Adrenal gland (tissue), 5 donors: ENCODE measurements at regions not wholly inside any gene's neighbourhood (a gene's known extent, or its start where the extent isn't known, plus 50 kb on each side); places are given as distances from the start of the nearest gene placed in this dataset.

ENCODE experiments used
- POLR2A ChIP-seq, 2 donors: fragments of 450-650 bp; IDR thresholded peaks; one replicate each; pipeline ENCODE4 v1.6.1; 2017; ENCODE audit warnings: antibody characterized with exemption in 2 of 2, mild to moderate bottlenecking in 2 of 2, moderate library complexity in 1 of 2
- TF ChIP-seq, protein P1 (sequence below), 6 experiments: fragments of 450-650 bp in 4 of 6; fragments of 200-600 bp in 2 of 6; sonication (generic) in 1 of 6; IDR thresholded peaks; 1 replicate in 5 of 6; 2 replicates in 1 of 6; pipeline versions ENCODE4 v1.5.1 to v1.8.0; 2016 to 2021; ENCODE audit warnings: antibody characterized with exemption in 6 of 6, mild to moderate bottlenecking in 2 of 6, moderate library complexity in 1 of 6
- donor health status: DM: no; HTN: no; CAD: no.

GRCh38 chr16:49970797-49971431, 54.1 kb upstream of the CNEP1R1 start:
- TF ChIP-seq, protein P1, sequence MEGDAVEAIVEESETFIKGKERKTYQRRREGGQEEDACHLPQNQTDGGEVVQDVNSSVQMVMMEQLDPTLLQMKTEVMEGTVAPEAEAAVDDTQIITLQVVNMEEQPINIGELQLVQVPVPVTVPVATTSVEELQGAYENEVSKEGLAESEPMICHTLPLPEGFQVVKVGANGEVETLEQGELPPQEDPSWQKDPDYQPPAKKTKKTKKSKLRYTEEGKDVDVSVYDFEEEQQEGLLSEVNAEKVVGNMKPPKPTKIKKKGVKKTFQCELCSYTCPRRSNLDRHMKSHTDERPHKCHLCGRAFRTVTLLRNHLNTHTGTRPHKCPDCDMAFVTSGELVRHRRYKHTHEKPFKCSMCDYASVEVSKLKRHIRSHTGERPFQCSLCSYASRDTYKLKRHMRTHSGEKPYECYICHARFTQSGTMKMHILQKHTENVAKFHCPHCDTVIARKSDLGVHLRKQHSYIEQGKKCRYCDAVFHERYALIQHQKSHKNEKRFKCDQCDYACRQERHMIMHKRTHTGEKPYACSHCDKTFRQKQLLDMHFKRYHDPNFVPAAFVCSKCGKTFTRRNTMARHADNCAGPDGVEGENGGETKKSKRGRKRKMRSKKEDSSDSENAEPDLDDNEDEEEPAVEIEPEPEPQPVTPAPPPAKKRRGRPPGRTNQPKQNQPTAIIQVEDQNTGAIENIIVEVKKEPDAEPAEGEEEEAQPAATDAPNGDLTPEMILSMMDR (IDR thresholded peaks at IDR 0.05): no peak
- TF ChIP-seq POLR2A (IDR thresholded peaks at IDR 0.05): no peak
